Calu3 (cell line): ENCODE measurements at regions not wholly inside any gene's neighbourhood (a gene's known extent, or its start where the extent isn't known, plus 50 kb on each side); places are given as distances from the start of the nearest gene placed in this dataset.

Source experiments
- BruUV-seq: library from RNA; stranded (reverse); fragments of 400-500 nt; replicated peaks from 2 replicates; lab custom pipeline; 2021; lab: Mats Ljungman, UMichigan
- CTCF ChIA-PET: fragments of 300-600 bp; sonication (Branson Sonifier 250); formaldehyde crosslinking; loops from one replicate; lab custom pipeline; 2022; ENCODE audit warnings: antibody characterized with exemption; lab: Charles Lee
- DNase-seq: peaks from one replicate; pipeline ENCODE4 v3.0.0; 2022
- H3K27ac Mint-ChIP-seq: one replicate; pipeline ENCODE4 v1.8.0; 2022; ENCODE audit warnings: mixed read lengths; ENCODE audit not compliant: unreplicated experiment
- H3K27me3 Mint-ChIP-seq: one replicate; pipeline ENCODE4 v1.8.0; 2022; ENCODE audit warnings: mixed read lengths; ENCODE audit not compliant: unreplicated experiment
- H3K36me3 Mint-ChIP-seq: one replicate; pipeline ENCODE4 v1.8.0; 2022; ENCODE audit warnings: mild to moderate bottlenecking, moderate library complexity, mixed read lengths; ENCODE audit not compliant: insufficient read depth, unreplicated experiment
- H3K4me1 Mint-ChIP-seq: one replicate; pipeline ENCODE4 v1.8.0; 2022; ENCODE audit warnings: mild to moderate bottlenecking, low read depth, mixed read lengths; ENCODE audit not compliant: unreplicated experiment
- H3K4me3 Mint-ChIP-seq: one replicate; pipeline ENCODE4 v1.8.0; 2022; ENCODE audit warnings: mild to moderate bottlenecking, low read depth, moderate library complexity, mixed read lengths; ENCODE audit not compliant: unreplicated experiment
- H3K9me3 Mint-ChIP-seq: one replicate; pipeline ENCODE4 v1.8.0; 2022; ENCODE audit warnings: low read depth, mixed read lengths; ENCODE audit not compliant: unreplicated experiment
- CTCF ChIP-seq: fragments of 200-600 bp; IDR thresholded peaks from one replicate; pipeline ENCODE4 v1.8.0; 2022; ENCODE audit warnings: antibody characterized with exemption; ENCODE audit not compliant: unreplicated experiment
- intact Hi-C: fragments of 100-400 bp; cut with micrococcal nuclease; formaldehyde crosslinking; loops from one replicate; pipeline ENCODE4 v1.10.0; 2022; ENCODE audit not compliant: unreplicated experiment

GRCh38 chr13:44749906-44750305, 173.8 kb upstream of the TSC22D1 start:
- Mint-ChIP-seq H3K36me3 (no peaks in the 10 kb centered on the region), H3K4me3 (no peak overlapping the region), H3K27ac (no peak overlapping the region), H3K4me1 (no peaks in the 10 kb centered on the region), H3K27me3 (no peaks in the 10 kb centered on the region), H3K9me3 (no peaks in the 10 kb centered on the region)
- DNase-seq = no peak
- intact Hi-C loops = no loop called here
- CTCF ChIA-PET = no interaction called here
- no TSS peak for BruUV-seq
- no peak for TF ChIP-seq CTCF

- no peak for DNase-seq
- Mint-ChIP-seq H3K27me3 (no peaks in the 10 kb centered on the region), H3K9me3 (peaks cover 6% of the 10 kb centered on the region), H3K27ac (no peak overlapping the region), H3K36me3 (no peaks in the 10 kb centered on the region), H3K4me3 (no peak overlapping the region), H3K4me1 (no peaks in the 10 kb centered on the region)
- CTCF ChIA-PET = no interaction called here
- intact Hi-C loops = no loop called here
- TF ChIP-seq CTCF = no peak
- no TSS peak for BruUV-seq
Measured at GRCh38 chr13:44748439-44748838, 172.3 kb upstream of the TSC22D1 start.

- Mint-ChIP-seq H3K9me3 (peaks cover 7% of the 10 kb centered on the region), H3K27ac (no peak overlapping the region), H3K4me3 (no peak overlapping the region), H3K27me3 (no peaks in the 10 kb centered on the region), H3K4me1 (no peaks in the 10 kb centered on the region), H3K36me3 (no peaks in the 10 kb centered on the region)
- intact Hi-C loops = no loop called here
- BruUV-seq = no TSS peak
- CTCF ChIA-PET = interaction anchor here (0.7 kb wide), 1 partner anchor 15 kb away, joined by 3 read pairs; no protein-coding TSS in a partner anchor
- DNase-seq = no peak
- TF ChIP-seq CTCF = no peak
Measured at GRCh38 chr13:44747179-44747578, 171.0 kb upstream of the TSC22D1 start.

- H3K4me1 Mint-ChIP-seq = no peaks in the 10 kb centered on the region
- no TSS peak for BruUV-seq
- intact Hi-C loops = no loop called here
- no peaks in the 10 kb centered on the region for H3K27me3 Mint-ChIP-seq
- peaks cover 7% of the 10 kb centered on the region for H3K9me3 Mint-ChIP-seq
- TF ChIP-seq CTCF = no peak
- CTCF ChIA-PET = interaction anchor here (0.7 kb wide), 1 partner anchor 16 kb away, joined by 3 read pairs; no protein-coding TSS in a partner anchor
- H3K36me3 Mint-ChIP-seq = no peaks in the 10 kb centered on the region
- no peak for DNase-seq
- H3K27ac Mint-ChIP-seq = no peak overlapping the region
- no peak overlapping the region for H3K4me3 Mint-ChIP-seq
Measured at GRCh38 chr13:44746690-44747089, 170.6 kb upstream of the TSC22D1 start.
